ENCODE measurements at regions not wholly inside any gene's neighbourhood (a gene's known extent, or its start where the extent isn't known, plus 50 kb on each side); places are given as distances from the start of the nearest gene placed in this dataset.

- no peak overlapping the region for H3K4me3 ChIP-seq (ENCODE audit: low read length)
- H3K4me2 ChIP-seq (ENCODE audit: low read depth, low read length): no peak overlapping the region
Observed at GRCh38 chr4:169859366-169860216, 101.8 kb upstream of the HPF1 start.

GRCh38 chr4:169854090-169854489 is 96.3 kb upstream of the HPF1 start:
- Histone ChIP-seq H3K27me3 (replicated peaks; ENCODE audit: insufficient read depth, low read length) (no peaks in the 10 kb centered on the region), H3K9me2 (replicated peaks; ENCODE audit: insufficient read depth, low read length) (no peaks in the 10 kb centered on the region)

More at GRCh38 chr4:169859366-169860216, 101.8 kb upstream of the HPF1 start:
- no peaks in the 10 kb centered on the region for H3K27me3 ChIP-seq (replicated peaks; ENCODE audit: insufficient read depth, low read length)
- TF ChIP-seq EZH2phosphoT487 (IDR thresholded peaks at IDR 0.05; ENCODE audit: low read length): no peak
- TF ChIP-seq EZH2 (optimal IDR thresholded peaks at IDR 0.05; ENCODE audit: low read depth, low read length): no peak
- no peak for TF ChIP-seq CTCF (IDR thresholded peaks at IDR 0.05; ENCODE audit: low read length)
- DNase-seq: no peak
- no peaks in the 10 kb centered on the region for H3F3A ChIP-seq (ENCODE audit: insufficient read depth, low read length)
- H2AFZ ChIP-seq (ENCODE audit: low read length): no peak overlapping the region
- no peak overlapping the region for H3K9ac ChIP-seq (ENCODE audit: low read length)
- H3K36me3 ChIP-seq (replicated peaks; ENCODE audit: insufficient read depth, low read length): no peaks in the 10 kb centered on the region
- H3K9me3 ChIP-seq (replicated peaks; ENCODE audit: insufficient read depth, low read length): no peaks in the 10 kb centered on the region
- no peak overlapping the region for H3K27ac ChIP-seq (ENCODE audit: low read length)
- no peaks in the 10 kb centered on the region for H3K79me2 ChIP-seq (ENCODE audit: low read length)
- no peaks in the 10 kb centered on the region for H3K4me1 ChIP-seq (ENCODE audit: low read length)
- H3K9me2 ChIP-seq (replicated peaks; ENCODE audit: insufficient read depth, low read length): no peaks in the 10 kb centered on the region
- H4K20me1 ChIP-seq (ENCODE audit: insufficient read depth, low read length): no peaks in the 10 kb centered on the region

GRCh38 chr4:169852481-169852880 is 94.7 kb upstream of the HPF1 start:
- H3K36me3 ChIP-seq (replicated peaks; ENCODE audit: insufficient read depth, low read length): no peaks in the 10 kb centered on the region
- H3K9me3 ChIP-seq (replicated peaks; ENCODE audit: insufficient read depth, low read length): no peaks in the 10 kb centered on the region
- no peaks in the 10 kb centered on the region for H4K20me1 ChIP-seq (ENCODE audit: insufficient read depth, low read length)
- TF ChIP-seq EZH2phosphoT487 (IDR thresholded peaks at IDR 0.05; ENCODE audit: low read length) (no peak), CTCF (IDR thresholded peaks at IDR 0.05; ENCODE audit: low read length) (no peak), EZH2 (optimal IDR thresholded peaks at IDR 0.05; ENCODE audit: low read depth, low read length) (no peak)
- no peak overlapping the region for H3K27ac ChIP-seq (ENCODE audit: low read length)
- no peak overlapping the region for H2AFZ ChIP-seq (ENCODE audit: low read length)
- no peak for DNase-seq
- no peaks in the 10 kb centered on the region for H3K79me2 ChIP-seq (ENCODE audit: low read length)
- H3K9ac ChIP-seq (ENCODE audit: low read length): no peak overlapping the region
- H3K4me3 ChIP-seq (ENCODE audit: low read length): no peak overlapping the region
- no peaks in the 10 kb centered on the region for H3K4me1 ChIP-seq (ENCODE audit: low read length)
- no peaks in the 10 kb centered on the region for H3K27me3 ChIP-seq (replicated peaks; ENCODE audit: insufficient read depth, low read length)
- no peak overlapping the region for H3K4me2 ChIP-seq (ENCODE audit: low read depth, low read length)
- no peaks in the 10 kb centered on the region for H3K9me2 ChIP-seq (replicated peaks; ENCODE audit: insufficient read depth, low read length)
- no peaks in the 10 kb centered on the region for H3F3A ChIP-seq (ENCODE audit: insufficient read depth, low read length)

More at GRCh38 chr4:169854090-169854489, 96.3 kb upstream of the HPF1 start:
- H3K27ac ChIP-seq (ENCODE audit: low read length): no peak overlapping the region
- H3K36me3 ChIP-seq (replicated peaks; ENCODE audit: insufficient read depth, low read length): no peaks in the 10 kb centered on the region
- no peak overlapping the region for H3K9ac ChIP-seq (ENCODE audit: low read length)
- H2AFZ ChIP-seq (ENCODE audit: low read length): no peak overlapping the region
- H3K4me2 ChIP-seq (ENCODE audit: low read depth, low read length): no peak overlapping the region
- H3F3A ChIP-seq (ENCODE audit: insufficient read depth, low read length): no peaks in the 10 kb centered on the region
- H3K9me3 ChIP-seq (replicated peaks; ENCODE audit: insufficient read depth, low read length): no peaks in the 10 kb centered on the region
- TF ChIP-seq CTCF (IDR thresholded peaks at IDR 0.05; ENCODE audit: low read length) (no peak), EZH2phosphoT487 (IDR thresholded peaks at IDR 0.05; ENCODE audit: low read length) (no peak), EZH2 (optimal IDR thresholded peaks at IDR 0.05; ENCODE audit: low read depth, low read length) (no peak)
- H4K20me1 ChIP-seq (ENCODE audit: insufficient read depth, low read length): no peaks in the 10 kb centered on the region
- no peak overlapping the region for H3K4me3 ChIP-seq (ENCODE audit: low read length)
- no peaks in the 10 kb centered on the region for H3K4me1 ChIP-seq (ENCODE audit: low read length)
- DNase-seq: no peak
- H3K79me2 ChIP-seq (ENCODE audit: low read length): no peaks in the 10 kb centered on the region

Measured in MM.1S (cell line).